GM21526 (cell line): ENCODE measurements at regions not wholly inside any gene's neighbourhood (a gene's known extent, or its start where the extent isn't known, plus 50 kb on each side); places are given as distances from the start of the nearest gene placed in this dataset.
"Not testable (repeated sequence)": the region's sequence is repeated elsewhere in the genome, so short reads cannot be mapped to it uniquely, and the experiment has no call there.

ENCODE experiments used
- ATAC-seq: cut with Tn5 transposase; IDR thresholded peaks from one replicate; pipeline ENCODE4 v1.9.1; 2021; ENCODE audit warnings: moderate library complexity; ENCODE audit not compliant: unreplicated experiment, low FRiP score

DNA sequence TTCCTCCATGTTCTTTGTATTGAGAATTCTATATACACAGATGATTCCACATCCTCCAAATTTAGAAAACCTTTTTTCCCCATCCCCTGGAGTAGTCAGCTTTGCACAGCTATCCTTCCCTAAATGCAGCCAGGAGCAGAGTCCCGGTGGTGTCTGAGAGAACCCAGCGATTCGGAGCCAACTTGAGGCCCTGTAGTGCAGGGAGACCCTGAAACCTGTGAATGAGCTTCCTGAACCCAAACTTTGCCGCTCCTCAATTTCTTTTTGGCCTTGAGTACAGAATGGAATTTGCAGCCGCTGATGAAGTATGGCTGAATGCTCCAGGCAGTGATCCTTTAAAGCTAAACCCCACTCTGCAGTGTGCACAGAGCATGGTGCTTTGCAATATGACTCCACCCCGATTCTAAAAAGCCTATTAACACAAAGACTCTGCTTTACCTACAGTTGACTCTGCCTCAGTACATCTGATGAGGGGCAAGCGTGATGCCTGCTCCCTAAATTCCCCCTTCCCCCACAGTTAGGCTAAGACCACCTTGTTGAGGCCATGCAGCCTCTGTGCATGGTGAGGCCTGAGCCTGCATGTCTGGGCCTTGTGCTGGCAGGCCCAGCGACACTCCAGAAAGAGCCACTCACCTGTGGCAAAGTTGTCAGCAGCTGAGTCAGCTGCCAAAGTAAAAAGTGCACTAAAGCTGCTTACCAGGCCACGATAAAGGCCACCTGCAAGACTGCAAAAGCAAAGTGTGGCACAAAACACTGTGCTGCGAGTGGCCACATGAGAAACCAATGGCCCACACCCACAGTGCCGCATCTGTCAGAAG lies 82.1 kb downstream of the PLEKHG1 start:
- ATAC-seq, result no peak

DNA sequence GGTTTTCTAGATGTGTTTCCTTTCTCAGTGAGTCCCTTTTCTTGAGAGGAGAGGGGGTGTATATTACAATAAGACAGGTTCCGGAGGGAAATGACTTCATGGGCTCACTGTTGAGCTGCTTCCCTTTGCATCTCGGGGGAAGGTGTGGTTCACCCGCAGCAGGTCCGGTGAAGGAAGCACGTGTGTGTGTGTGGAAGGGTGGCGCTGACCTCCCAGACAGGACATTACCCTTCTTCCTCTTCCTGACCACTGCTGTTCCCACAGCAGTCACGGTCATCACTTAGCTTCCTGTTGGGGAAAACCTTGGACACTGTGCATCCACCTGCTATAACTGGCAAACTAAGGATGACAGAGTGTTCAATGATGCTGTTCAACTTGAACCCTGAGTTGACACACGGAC lies 83.6 kb downstream of the PLEKHG1 start:
- no peak for ATAC-seq

DNA sequence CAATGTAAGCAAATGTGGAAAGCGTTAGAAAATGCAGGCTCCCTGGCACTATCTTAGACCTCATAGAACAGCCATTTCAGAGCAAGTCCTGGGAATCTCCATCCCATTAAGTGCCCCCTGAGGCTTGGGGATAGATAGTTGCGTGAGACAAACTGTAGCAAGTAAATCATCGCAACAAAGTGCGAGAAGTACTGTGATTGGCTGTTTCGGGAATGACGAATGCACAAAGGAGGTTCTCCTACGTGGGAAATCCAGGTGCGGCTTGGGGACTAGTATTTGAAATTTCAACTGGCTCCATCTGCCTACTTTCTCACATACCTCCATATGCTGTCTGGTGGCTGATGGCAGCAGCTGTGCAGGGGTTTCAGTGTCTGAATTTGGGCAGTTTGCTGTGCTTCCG lies 84.5 kb downstream of the PLEKHG1 start:
- no peak for ATAC-seq

DNA sequence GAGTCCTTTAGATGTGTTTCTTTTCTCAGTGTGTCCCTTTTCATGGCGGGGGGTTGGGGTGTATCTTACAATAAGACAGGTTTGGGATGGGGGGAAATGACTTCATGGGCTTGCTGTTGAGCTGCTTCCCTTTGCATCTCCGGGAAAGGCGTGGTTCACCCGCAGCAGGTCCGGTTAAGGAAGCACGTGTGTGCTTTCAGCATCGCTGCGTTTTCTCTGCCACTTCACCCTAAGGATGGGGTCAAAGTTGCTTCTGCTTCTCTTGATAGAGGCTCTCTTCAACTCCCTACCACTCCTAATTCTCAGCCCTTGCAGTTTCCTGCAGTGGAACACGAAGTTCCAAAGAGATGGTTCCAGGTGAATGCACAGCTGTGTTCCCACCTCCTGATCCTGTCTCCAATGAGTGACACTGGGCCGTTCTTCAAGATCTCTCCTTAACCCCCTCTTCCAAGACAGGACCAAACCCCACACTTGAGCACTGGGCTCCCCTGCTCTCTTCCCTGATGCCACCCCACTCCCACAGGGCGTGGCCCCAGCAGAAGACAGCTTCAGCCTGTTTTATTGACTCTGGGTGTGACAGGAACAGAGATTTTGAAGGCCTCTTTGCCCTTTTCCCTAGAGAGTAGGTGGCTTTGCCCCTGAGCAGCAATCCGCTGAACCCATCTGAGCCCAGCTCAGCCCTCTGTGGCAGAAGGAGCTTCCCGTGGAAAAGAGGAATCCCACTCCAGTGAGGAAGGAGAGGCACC lies 85.2 kb downstream of the PLEKHG1 start:
- ATAC-seq, result no peak

DNA sequence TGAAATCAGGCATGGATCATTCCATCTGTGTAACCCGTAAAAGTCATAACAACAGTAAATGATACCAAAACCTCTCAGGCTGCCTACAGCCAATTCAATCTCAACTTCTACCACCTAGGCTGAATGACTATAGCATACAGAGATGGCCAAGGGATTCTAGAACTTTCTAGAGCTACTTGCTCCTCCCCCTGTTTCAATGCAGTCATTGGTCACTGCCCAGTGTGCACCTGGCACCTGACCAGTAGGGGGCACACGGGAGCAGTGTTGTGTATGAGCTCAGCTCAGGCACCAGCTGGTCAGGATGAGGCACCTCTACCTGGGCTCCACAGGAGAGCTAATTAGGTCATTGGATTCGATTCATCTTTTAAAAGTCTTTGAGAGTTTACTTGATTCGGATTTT lies 86.2 kb downstream of the PLEKHG1 start:
- peak; percentile 80 for ATAC-seq

DNA sequence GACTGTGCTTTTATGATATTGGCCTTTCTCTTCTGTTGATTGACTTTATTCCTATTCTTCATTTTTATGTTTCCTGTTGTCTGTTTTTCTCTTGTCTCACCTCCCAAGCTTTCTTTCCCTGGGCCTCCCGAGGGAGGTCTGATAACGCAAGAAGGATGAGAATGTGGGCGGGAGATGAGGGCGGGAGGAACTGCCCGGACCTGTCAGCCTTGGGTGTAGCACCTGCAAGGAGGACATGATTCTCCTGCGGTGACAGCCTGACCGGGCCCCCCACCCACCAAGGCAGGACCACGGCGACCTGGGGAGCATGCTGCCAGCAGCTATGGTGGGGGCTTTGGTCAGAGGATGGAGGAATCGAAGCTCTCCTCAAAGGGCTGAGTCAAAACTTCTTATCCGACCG lies 86.9 kb downstream of the PLEKHG1 start:
- ATAC-seq, result no peak

DNA sequence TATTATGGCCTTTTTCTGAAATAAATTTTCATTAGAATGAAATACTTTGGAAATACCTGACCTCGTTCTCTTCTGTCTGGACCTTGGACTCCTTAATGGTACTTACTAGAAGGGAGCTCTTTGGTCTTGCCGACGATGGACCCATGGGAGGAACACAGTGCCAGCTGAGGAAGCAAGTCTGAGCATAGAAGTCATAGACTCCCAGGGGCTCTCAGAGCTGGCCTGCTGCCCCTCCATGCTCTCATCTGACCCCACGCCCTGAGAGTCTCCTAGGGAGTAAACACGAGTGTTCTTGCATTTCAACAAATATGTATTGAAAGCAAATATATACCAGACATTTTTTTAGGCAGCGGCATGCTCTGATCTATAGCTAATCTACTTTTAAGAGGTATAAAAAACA lies 87.8 kb downstream of the PLEKHG1 start:
- no peak for ATAC-seq

DNA sequence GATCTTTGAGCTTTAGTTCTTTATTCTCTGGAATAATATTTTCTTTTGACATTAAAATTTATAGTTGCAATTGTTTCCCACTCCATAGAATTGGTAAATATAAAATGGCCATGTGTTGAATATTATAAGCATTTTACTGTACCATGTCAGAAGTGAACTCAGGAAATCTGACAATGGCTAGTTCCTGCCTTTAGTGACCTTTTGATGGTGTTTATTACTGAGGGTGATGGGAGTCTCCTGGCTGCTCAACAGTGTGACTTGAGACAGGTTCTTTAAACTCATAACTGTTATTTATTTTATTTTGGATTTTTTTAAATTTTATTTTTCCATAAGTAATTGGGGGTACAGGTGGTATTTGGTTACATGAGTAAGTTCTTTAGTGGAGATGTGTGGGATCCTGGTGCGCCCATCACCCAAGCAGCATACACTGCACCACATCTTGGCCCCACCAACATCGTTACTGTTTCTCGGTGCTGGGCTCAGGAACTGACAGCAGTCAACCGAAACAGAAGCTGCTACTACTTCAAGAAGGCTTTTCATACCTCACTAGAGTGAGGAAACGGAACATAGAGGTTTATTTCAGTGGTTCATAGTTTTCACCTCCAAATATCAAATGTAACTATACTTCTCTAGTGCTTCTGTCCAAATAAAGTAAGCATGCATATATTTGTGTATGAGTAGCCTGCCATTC lies 90.4 kb downstream of the PLEKHG1 start:
- ATAC-seq, result no peak

DNA sequence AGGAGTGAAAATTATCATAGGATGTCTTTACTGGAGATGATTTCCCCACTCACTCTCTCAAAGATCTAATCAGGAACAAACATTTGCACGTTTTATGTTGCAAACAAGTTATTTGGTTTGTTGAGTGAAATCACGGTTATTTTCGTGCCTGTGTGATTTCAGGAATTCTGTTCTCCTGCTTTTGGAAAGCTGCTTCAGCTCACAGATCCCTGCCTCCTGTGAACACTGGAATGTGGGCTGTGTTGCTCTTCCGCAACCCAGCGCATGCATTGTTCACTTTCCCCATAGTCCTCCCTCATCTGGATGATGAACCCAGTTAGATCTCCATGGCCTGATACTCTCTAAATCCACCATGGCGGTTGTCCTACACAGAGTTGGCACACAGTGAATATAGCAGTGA lies 91.0 kb downstream of the PLEKHG1 start:
- ATAC-seq, result no peak

DNA sequence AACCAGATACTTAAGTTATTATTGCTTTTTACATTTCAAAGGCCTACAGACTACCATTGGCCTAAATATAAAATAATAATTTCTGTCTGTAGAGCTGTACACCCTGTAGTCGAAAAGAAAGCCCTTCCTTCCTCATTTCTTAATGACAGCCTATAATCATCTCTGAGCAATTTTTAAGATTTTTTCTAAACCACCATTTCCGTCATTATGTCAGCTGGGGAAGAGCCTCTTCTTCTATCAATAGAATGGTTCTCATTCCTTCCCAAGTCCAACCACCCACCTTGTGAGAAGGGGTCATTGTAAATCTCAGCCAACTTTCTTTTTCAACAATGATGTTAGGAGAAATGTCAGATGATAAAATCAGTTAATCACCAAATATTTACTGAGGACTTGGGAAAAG lies 91.8 kb downstream of the PLEKHG1 start:
- no peak for ATAC-seq

DNA sequence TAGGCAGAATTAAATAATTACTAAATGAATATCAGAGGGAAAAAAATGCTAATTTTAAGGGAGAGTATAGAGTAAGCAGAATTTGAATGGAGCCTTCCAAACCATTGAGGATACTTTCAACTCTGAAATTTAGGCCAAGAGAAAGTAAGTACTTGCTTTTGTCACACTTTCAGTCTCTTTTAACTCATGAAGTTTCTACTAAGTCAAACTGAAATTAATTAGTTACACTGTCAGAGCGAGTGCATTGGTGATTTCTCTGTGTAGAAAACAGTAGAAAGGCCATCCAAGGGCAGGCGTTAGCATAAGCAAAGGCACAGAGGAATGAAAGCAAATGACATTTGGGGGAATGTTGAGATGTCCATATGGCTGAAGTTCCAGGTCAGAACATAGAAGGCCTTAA lies 92.9 kb downstream of the PLEKHG1 start:
- ATAC-seq, result no peak

DNA sequence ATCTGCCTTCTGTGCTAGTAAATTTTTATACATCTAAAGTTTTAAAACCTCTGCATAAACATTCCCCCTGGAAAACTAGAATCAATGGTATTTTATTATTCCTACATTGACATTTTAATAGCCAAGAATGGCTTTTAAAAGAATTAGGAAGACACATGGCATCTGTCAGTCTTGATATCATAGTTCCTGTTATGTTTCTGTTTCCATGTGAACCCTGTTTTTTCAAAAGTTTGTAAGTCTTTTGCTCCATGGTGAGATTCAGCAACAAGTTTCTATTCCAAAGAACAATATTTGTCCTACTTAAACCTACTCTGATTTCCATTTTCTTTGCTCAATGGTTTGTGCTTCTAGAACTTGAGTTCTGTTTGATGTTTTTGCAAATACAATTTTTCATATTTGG lies 95.2 kb downstream of the PLEKHG1 start:
- ATAC-seq, result no peak

DNA sequence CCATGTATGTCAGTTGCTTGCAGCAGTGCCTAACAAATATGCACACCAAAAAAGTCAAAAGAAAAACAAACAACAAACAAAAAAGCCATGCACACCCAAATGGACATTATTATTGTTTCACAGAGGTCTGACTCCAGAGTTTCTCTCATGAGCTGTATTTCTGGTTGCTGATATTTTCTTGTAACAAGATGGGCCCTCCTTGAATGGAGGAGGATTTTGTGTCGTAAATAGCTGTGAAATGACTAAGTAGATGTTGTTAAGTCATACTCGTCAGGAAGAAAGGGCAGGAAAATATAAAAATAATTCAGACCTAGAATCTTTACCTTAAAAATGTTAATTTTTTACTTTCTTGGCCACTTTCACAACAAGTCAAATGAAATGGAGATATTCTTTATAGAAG lies 96.0 kb downstream of the PLEKHG1 start:
- no peak for ATAC-seq

DNA sequence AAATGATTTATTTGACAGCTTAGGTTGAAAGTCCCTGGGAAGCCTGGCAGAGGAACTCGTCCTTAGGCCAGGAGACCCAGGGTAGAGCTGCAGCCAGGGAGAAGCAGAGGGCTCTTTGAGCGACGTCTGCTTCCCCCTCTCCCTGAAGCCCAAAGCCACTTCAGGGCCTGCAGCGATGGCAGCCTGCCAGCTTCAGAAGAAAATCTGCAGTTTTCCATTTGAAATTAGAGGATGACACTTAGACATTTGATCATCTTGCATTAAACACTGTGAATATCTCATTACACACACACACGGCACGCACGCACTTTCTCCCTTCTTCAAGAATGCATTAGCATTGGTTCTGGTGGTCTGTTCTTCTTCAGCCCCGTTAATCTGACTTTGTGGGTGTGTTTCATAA lies 96.5 kb downstream of the PLEKHG1 start:
- ATAC-seq, result no peak

DNA sequence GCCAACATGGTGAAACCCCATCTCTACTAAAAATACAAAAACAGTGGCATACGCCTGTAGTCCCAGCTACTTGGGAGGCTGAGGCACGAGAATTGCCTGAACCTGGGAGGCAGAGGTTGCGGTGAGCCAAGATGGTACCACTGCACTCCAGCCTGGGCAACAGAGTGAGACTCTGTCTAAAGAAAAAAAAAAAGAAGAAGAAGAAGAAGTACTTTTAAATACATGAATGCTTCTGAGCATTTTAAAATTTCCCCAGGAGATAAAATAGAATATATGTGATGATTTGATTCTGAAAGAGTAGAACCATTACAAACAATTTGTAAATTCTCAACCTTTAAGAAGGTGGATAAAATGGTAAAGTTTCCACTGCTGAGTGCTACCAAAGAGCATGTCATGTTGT lies 97.2 kb downstream of the PLEKHG1 start:
- not testable (repeated sequence) for ATAC-seq

DNA sequence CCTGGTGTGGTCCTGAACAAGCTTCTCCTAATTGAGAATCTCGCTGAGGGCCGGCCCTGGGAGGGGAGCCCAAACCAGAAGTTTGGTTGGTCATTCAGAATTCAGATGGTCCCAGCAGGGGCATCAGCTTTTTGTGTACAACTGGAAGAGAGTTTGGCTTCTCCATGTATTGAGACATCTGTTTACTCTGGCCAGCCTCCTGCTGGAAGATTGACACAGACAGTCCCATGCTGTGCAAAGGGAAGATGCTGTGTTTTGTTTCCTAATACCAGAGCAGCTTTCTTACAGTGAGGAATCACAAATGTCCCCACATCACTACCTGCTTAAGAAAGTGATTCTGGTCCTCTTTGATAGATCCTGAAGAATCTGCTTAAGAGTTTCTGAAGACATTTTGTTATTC lies 97.8 kb downstream of the PLEKHG1 start:
- no peak for ATAC-seq

DNA sequence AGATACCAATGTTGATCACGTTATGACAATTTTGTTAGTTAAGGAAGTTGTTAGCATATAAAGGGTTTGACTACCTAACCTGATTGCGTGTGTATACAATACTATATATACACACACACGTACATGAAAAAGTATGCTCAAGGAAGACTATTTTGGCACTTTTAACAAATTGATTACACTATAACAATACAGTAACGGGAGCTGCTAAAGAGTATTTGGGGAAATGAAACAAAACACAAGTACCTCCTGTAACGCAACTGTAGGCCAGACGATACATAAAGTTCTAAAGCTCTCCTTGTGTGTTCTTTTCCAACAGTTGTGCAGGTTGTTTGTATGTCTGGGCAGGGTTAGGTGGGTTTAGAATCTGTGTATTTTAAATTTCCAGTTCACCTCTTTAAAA lies 98.7 kb downstream of the PLEKHG1 start:
- ATAC-seq, result no peak

DNA sequence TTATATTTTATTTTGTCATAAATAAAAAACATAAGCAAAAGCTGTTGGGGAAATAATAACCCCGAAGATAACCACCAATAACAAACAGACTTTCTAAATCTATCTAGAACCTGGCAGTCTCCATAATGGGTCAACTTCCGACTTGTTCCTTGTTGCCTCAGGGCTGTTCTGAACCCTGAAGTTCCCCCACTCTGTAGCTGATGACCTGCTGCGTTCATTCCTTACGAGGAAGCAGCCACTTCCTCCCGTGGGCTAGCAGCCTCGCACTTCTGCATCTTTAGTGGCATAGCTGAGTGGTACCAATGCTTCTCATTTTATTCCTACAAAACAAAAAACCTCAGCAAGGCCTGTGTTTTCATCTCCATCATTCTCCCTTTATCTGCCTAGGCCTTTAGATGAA lies 103.0 kb downstream of the PLEKHG1 start:
- ATAC-seq, result no peak

DNA sequence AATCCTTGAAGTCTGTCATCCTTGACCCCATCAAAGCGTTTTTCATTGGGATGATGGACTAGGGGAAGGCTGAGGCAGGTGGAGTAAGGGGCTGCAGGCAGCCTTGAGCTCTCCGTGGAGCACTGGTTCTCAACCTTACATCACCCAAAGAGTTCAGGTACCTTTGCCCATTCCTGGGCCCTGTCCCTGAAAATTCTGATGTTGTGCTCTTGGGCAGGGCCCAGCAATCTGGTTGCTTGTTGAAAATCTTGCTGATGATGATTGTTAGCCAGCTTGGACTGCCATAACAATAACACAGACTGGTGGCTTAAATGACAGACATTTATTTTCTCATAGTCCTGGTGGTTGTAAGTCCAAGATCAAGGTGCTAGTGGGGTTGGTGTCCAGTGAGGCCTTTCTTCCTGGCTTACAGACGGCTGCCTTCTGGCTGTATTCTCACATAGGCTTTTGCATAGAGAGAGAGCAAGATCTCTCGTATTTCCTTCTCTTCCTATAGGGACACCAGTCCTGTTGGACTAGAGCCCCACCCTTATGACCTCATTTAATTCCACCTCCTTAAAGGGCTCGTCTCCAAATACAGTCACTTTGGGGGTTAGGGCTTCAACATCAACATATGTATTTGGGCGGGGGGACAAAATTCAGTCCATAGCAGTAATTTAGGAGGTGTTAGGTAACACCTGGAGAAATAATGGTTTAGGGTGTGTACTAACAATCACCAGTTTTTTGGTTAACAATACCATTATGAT lies 104.9 kb downstream of the PLEKHG1 start:
- no peak for ATAC-seq

DNA sequence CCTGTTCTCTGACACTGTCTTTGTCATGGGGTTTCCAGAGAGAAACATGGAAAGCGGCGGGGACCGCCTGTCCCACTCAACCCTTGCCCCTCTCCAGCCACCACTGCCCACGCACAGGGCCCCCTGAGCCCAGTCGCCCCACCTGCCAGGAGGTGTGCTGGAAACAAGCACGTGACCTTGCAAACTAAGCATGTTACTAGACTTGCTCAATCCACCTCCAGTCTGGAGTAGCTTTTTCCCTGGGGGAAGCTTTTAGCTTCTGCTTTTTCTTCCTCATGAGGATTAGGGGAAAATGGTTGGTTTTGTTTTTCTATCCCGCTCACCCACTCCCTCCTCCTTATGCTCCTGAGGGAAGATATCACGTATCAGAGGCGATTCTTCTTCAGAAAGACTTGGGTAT lies 105.7 kb downstream of the PLEKHG1 start:
- no peak for ATAC-seq

DNA sequence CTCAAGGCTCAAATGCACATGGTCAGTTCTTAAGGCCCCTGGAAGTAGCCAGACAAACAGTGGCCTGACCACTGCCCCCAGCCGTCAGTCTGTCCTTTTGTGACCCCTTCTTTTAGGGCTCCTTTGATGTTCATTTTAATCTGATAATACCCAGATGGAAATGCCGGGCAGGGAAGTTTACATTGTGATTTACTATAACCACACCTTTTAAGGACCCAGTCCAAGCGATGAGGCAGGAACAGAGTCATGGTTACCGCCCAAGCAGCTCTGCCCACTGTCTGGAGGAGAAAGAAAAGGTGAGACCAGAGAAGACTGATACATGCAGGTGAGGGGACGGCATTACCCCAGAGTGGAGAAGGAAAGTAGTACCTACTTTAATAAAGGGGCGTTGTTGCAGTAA lies 110.6 kb downstream of the PLEKHG1 start:
- ATAC-seq, result no peak
